Nucleus accumbens (tissue), 56 donors: ENCODE measurements at regions not wholly inside any gene's neighbourhood (a gene's known extent, or its start where the extent isn't known, plus 50 kb on each side); places are given as distances from the start of the nearest gene placed in this dataset.
"Not testable (repeated sequence)": the region's sequence is repeated elsewhere in the genome, so short reads cannot be mapped to it uniquely, and the experiment has no call there.

Source experiments
- DNase-seq, 56 donors: peaks; one replicate each; lab custom pipeline; 2025; lab: John Stamatoyannopoulos, UW

- DNase-seq: no peak
Observed at GRCh38 chr12:111275308-111275707, 93.6 kb downstream of the PHETA1 start.

- no peak for DNase-seq
Observed at GRCh38 chr12:111274777-111275176, 94.1 kb downstream of the PHETA1 start.

- DNase-seq: no peak
Observed at GRCh38 chr12:111271674-111272418, 97.0 kb downstream of the PHETA1 start.

DNA sequence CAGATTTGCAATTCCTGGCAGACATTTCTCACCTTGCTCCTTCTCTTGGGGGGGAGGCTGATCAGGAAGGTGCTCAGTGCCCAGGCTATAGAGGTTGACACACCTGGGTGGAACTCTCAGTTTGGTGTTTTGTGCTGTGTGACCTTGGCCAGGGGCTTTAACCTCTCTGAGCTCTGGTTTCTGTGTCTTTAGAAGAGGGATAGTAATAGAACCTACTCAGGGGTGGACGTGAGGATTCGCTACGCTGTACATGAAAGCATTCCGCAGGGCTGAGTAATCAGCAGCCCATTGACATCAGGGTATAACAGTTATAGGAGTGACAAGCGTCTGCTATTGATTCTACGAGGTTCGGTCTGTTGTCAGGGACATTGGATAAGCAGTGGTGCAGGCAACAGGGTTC is 98.1 kb downstream of the PHETA1 start:
- no peak for DNase-seq

GRCh38 chr12:111270239-111270638 is 98.7 kb downstream of the PHETA1 start:
- DNase-seq: no peak

GRCh38 chr12:111269718-111270117 is 99.2 kb downstream of the PHETA1 start:
- DNase-seq: no peak

DNA sequence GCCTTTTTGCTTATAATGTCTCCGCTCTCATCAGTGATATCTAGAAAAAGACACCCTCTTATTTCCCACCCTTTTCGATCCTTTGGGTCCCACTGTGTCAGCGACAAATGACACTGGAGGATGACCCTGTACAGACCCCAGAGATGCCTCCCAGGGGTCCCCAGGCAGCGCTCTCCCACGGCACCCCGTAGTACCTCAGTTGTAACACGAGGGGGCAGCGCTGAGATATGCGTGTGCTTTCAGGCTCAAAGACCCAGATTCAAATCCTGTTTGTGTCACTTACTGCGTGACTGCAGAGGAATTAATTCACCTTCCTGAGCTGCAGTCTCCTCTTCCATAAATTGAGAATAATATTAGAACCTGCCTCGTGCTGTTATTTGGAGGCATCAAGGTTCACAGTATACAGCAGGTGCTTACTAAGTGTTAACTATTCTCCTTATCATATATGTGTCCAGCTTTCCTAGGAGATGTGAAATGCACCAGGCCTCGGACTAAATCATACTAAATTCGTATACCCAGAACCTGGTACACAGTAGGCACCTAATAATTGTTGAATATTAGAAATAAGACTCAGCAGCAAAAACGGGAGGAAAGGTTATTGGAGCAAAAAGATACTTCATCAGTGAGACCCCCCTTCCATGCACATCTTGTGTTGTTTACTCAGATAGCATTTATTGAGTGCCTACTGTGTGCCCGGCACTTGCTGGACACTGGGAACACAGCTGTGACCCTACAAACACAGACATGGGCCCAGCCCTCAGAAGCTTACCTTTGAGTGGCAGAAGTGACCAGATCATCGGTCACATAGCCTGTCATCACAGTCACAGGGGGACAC is 99.9 kb downstream of the PHETA1 start:
- DNase-seq: no peak

DNA sequence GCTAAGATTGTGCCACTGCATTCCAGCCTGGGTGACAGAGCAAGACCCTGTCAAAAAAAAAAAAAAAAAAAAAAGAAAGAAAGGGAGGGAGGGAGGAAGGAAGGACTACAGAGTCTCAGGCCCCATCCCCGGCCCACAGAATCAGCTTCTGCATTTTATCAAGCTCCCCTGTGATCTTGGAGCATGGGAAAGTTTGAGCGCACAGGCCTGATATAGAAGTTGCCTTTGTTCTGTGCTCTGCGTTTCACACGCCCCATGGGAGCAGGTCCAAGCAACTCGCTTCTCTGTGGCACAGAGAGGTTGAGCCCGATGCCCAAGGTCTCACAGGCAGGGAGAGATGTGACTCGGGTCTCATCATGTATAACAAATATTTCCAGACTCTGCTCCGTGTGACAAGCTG is 101.8 kb downstream of the PHETA1 start:
- no peak for DNase-seq

DNA sequence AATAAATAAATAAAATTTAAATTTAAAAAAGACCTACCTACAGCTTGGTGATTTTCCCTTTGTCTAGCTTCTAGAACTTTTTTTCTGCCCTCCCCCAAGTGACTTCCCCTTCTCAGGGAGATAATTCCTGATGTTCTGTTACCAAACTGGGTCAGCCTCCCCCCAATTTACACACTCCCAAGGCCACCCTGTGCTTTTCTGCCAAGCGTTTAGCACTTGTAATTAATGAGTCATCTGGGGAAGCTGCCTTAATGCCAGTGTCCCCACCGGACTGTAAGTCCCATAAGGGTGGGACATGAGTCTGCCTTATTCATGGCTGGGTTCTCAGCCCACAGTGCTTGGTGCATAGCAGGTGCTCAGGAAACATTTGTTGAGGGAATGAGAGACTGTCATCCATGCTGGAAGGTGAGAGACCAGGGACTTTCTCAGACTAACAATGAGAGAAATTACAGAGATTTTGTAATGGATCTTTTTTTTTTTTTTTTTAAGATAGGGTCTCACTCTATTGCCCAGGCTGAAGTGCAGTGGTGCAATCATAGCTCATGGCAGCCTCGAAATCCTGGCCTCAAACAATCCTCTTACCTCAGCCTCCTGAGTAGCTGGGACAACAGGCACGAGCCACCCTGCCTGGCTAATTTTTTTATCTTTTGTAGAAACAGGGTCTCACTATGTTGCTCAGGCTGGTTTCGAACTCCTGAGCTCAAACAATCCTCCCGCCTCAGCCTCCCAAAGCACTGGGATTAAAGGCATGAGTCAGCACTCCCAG is 106.8 kb downstream of the PHETA1 start:
- DNase-seq: no peak

- no peak for DNase-seq
Observed at GRCh38 chr12:111260732-111261131, 108.2 kb downstream of the PHETA1 start.

DNA sequence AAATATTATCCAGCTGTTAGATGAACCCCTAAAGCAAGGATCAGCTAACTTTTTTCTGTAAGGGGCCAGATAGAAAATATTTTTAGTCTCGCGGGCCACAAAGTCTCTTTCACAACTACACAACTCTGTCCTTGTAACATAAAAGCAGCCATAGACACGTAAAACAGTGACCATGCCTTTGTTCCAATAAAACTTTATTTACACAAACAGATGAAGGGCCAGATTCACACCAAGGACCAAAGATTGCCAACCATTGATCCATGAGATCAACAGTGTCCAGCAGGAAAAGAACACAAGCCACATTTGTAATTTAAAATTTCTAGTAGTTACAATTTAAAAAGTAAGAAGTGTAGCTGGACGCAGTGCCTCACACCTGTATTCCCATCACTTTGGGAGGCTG is 109.7 kb downstream of the PHETA1 start:
- DNase-seq: no peak

DNA sequence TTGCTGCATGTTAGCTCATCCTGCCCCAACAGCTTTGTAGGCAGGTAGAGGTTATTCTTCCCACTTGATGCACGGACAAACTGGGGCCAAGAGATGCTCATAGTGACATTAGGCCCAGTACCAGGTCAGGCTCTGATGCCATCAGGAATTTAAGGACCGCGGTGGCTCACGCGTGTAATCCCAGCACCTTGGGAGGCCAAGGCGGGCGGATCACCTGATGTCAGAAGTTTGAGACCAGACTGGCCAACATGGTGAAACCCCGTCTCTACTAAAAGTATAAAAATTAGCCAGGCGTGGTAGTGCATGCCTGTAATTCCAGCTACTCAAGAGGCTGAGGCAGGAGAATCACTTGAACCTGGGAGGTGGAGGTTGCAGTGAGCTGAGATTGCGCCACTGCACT is 110.8 kb downstream of the PHETA1 start:
- not testable (repeated sequence) for DNase-seq

GRCh38 chr12:111257435-111257902 is 111.4 kb downstream of the PHETA1 start:
- no peak for DNase-seq

GRCh38 chr12:111256629-111257434 is 112.1 kb downstream of the PHETA1 start:
- no peak for DNase-seq

DNA sequence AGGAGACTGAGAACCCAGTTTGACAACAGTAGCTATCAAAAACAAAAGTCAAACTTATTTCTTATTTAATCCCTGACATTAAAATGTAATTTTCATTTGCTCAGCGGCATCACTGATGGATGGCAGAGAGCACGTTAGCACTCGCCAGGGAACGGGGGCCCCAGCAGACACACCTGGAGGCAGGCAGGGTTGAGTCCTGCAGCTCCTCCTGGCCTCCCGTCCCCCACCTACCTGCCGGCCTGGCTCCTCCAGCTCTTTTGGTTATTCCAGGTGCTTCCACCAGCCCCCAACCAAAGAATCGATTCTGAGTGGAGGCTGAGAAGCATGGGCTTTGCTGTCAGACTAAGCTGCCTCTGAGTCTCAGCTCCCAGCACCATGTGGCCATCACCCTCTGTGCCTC is 113.6 kb downstream of the PHETA1 start:
- no peak for DNase-seq

GRCh38 chr12:111254106-111254505 is 114.8 kb downstream of the PHETA1 start:
- no peak for DNase-seq

DNA sequence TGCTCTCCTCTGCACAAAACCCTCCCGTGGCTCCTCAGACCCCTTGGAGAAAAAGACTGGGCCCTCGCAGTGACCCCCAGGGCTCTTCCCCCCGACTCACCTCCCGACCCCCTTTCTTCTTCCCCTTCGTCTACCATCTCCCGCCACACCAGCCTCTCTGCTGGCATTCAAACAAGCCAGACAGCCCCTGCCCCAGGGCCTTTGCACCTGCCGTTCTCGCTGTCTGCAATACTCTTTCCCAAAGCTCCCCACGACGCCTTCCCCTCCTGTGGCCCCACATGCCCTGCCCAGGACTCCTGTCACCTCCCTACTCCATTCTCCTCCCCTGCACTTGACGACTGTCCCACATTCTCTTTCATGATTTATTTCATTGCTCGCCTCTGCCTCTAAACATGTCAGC is 115.7 kb downstream of the PHETA1 start:
- DNase-seq: no peak

DNA sequence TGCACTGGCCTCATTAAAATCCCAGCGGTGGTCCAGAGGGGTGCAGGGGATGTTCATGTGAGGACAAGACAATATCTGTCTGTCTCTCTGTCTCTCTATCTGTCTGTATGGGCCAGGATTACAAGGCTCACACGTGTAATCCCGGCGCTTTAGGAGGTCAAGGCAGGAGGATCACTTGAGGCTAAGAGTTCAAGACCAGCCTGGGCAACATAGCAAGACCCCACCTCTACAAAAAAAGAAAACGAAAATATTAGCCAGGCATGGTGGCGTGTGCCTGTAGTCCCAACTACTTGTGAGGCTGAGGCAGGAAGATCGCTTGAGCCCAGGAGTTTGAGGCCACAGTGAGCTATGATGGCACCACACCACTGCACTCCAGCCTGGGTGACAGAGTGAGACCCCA is 117.1 kb downstream of the PHETA1 start:
- DNase-seq: no peak

DNA sequence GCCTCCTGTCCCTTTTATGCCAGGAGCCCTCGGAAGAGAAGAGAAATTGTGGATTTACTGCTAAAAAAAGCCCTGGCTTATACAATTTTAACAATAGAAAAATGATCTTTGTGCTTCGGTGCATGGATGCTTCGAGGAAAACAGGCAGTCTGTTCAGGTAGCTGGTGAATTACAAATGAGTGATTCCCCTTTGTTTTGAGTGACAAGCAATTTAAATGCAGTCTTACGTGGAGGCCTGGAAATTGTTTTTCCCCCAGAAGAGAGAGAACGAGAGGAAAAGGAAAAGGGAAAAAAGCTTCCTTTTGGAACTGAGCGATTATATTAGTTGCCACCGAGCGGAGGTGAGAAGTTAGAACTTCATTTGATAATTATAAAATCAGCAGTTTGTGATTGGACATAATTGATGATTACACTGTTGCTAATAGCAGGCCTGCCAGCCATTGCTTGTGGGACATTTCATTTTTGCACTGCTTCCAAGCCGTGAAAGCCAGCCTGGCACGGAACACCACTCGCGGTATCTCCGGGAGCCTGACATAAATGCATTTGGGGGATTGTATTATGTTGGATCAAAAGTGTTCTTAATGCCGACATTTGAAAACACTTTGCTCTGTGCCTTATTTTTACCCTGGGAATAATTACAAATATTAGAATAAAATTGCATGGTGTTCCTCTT is 117.7 kb downstream of the PHETA1 start:
- no peak for DNase-seq
